ENCODE measurements at regions not wholly inside any gene's neighbourhood (a gene's known extent, or its start where the extent isn't known, plus 50 kb on each side); places are given as distances from the start of the nearest gene placed in this dataset.
A peak's percentile ranks its signal among the peaks of the same experiment; 100 is the strongest.
"Not testable (repeated sequence)": the region's sequence is repeated elsewhere in the genome, so short reads cannot be mapped to it uniquely, and the experiment has no call there.

GRCh38 chr6:835476-836160 lies 142.7 kb upstream of the EXOC2 start:
- no peak overlapping the region for H3K4me3 ChIP-seq (ENCODE audit: low read length)
- no peak for TF ChIP-seq CTCF (conservative IDR thresholded peaks at IDR 0.05; ENCODE audit: low read length)
- DNase-seq (ENCODE audit: low read depth): no peak

GRCh38 chr6:834866-835265 lies 141.9 kb upstream of the EXOC2 start:
- TF ChIP-seq CTCF (conservative IDR thresholded peaks at IDR 0.05; ENCODE audit: low read length): no peak
- H3K4me3 ChIP-seq (ENCODE audit: low read length): no peak overlapping the region
- DNase-seq (ENCODE audit: low read depth): peak; percentile 5

GRCh38 chr6:834190-834589 lies 141.3 kb upstream of the EXOC2 start:
- no peak overlapping the region for H3K4me3 ChIP-seq (ENCODE audit: low read length)
- TF ChIP-seq CTCF (conservative IDR thresholded peaks at IDR 0.05; ENCODE audit: low read length): no peak
- no peak for DNase-seq (ENCODE audit: low read depth)

GRCh38 chr6:832804-833203 lies 139.9 kb upstream of the EXOC2 start:
- not testable (repeated sequence) for H3K4me3 ChIP-seq (ENCODE audit: low read length); DNase-seq (ENCODE audit: low read depth)

GRCh38 chr6:830667-831327 lies 137.9 kb upstream of the EXOC2 start:
- H3K4me3 ChIP-seq (ENCODE audit: low read length): no peak overlapping the region
- TF ChIP-seq CTCF (conservative IDR thresholded peaks at IDR 0.05; ENCODE audit: low read length): no peak
- no peak for DNase-seq (ENCODE audit: low read depth)

- H3K4me3 ChIP-seq (ENCODE audit: low read length): no peak overlapping the region
- TF ChIP-seq CTCF (conservative IDR thresholded peaks at IDR 0.05; ENCODE audit: low read length): no peak
- no peak for DNase-seq (ENCODE audit: low read depth)
Measured at GRCh38 chr6:829656-830055, 136.7 kb upstream of the EXOC2 start.

- TF ChIP-seq CTCF (conservative IDR thresholded peaks at IDR 0.05; ENCODE audit: low read length): no peak
- H3K4me3 ChIP-seq (ENCODE audit: low read length): no peak overlapping the region
- no peak for DNase-seq (ENCODE audit: low read depth)
Measured at GRCh38 chr6:827431-827830, 134.5 kb upstream of the EXOC2 start.
